HEK293 (cell line): ENCODE measurements at regions not wholly inside any gene's neighbourhood (a gene's known extent, or its start where the extent isn't known, plus 50 kb on each side); places are given as distances from the start of the nearest gene placed in this dataset.

ENCODE experiments used
- CTCF ChIP-seq: fragments of 450-650 bp; formaldehyde crosslinking; IDR thresholded peaks from 2 replicates; pipeline ENCODE4 v1.5.1; 2016; ENCODE audit warnings: missing biosample characterization, missing genetic modification characterization
- GLI4 ChIP-seq: fragments of 450-650 bp; formaldehyde crosslinking; IDR thresholded peaks from 2 replicates; pipeline ENCODE4 v1.5.1; 2016; ENCODE audit warnings: missing biosample characterization, missing genetic modification characterization
- HOXA7 ChIP-seq: sonication (generic); formaldehyde crosslinking; IDR thresholded peaks from 2 replicates; pipeline ENCODE4 v1.8.1; 2022; ENCODE audit warnings: missing genetic modification reagents, borderline replicate concordance
- ZBTB8A ChIP-seq: fragments of 450-650 bp; formaldehyde crosslinking; IDR thresholded peaks from 2 replicates; pipeline ENCODE4 v1.5.1; 2016; ENCODE audit warnings: missing biosample characterization, missing genetic modification characterization
- ZNF354C ChIP-seq: fragments of 450-650 bp; formaldehyde crosslinking; IDR thresholded peaks from 2 replicates; pipeline ENCODE4 v1.5.1; 2016; ENCODE audit warnings: missing biosample characterization, missing genetic modification characterization, low read depth, borderline replicate concordance

- TF ChIP-seq CTCF (tag by site-specific recombination), result no peak
- TF ChIP-seq HOXA7, result no peak
- TF ChIP-seq ZNF354C (tag by site-specific recombination), result no peak
- TF ChIP-seq GLI4 (tag by site-specific recombination), result no peak
- TF ChIP-seq ZBTB8A (tag by site-specific recombination), result no peak
These were observed 345.7 kb downstream of the TLE4 start for GRCh38 chr9:79917421-79917820.
